ENCODE measurements at regions not wholly inside any gene's neighbourhood (a gene's known extent, or its start where the extent isn't known, plus 50 kb on each side); places are given as distances from the start of the nearest gene placed in this dataset.

GRCh38 chr1:83781667-83782066 lies 217.3 kb downstream of the TTLL7 start:
- TF ChIP-seq, protein P1, sequence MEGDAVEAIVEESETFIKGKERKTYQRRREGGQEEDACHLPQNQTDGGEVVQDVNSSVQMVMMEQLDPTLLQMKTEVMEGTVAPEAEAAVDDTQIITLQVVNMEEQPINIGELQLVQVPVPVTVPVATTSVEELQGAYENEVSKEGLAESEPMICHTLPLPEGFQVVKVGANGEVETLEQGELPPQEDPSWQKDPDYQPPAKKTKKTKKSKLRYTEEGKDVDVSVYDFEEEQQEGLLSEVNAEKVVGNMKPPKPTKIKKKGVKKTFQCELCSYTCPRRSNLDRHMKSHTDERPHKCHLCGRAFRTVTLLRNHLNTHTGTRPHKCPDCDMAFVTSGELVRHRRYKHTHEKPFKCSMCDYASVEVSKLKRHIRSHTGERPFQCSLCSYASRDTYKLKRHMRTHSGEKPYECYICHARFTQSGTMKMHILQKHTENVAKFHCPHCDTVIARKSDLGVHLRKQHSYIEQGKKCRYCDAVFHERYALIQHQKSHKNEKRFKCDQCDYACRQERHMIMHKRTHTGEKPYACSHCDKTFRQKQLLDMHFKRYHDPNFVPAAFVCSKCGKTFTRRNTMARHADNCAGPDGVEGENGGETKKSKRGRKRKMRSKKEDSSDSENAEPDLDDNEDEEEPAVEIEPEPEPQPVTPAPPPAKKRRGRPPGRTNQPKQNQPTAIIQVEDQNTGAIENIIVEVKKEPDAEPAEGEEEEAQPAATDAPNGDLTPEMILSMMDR (IDR thresholded peaks at IDR 0.05; ENCODE audit: borderline replicate concordance) = no peak
- H3K27ac ChIP-seq (replicated peaks) = no peak overlapping the region
- intact Hi-C loops (cut with micrococcal nuclease) = no loop called here

DNA sequence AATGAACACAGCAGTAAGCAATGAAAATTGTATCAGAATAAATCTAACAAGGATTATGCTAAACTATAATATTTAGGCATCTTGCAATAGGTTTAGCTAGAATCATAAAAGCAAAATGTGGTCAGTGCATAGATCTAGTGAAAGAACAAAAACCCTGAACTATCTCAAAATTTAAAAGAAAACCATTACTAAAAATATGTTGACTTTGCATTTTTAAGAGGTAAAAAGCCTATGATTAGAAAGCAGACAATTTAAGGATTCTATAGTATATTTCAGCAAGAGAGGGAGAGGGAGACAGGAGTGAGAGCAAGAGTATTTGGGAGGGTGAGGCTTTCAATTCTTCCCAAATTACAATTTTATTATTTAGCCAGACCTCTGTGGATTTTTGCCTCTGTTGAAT lies 219.4 kb downstream of the TTLL7 start:
- no peaks in the 10 kb centered on the region for H3K27me3 ChIP-seq (ENCODE audit: low read depth)
- TF ChIP-seq, protein P1 (IDR thresholded peaks at IDR 0.05; ENCODE audit: borderline replicate concordance) = no peak
- H3K27ac ChIP-seq (replicated peaks) = no peak overlapping the region
- H3K36me3 ChIP-seq = no peaks in the 10 kb centered on the region
- intact Hi-C loops (cut with micrococcal nuclease) = no loop called here
- no peaks in the 10 kb centered on the region for H3K4me1 ChIP-seq
- H3K9me3 ChIP-seq (replicated peaks) = peaks cover 18% of the 10 kb centered on the region
- H3K4me3 ChIP-seq = no peak overlapping the region
- no peak for DNase-seq

More at GRCh38 chr1:83781667-83782066, 217.3 kb downstream of the TTLL7 start:
- H3K36me3 ChIP-seq = no peaks in the 10 kb centered on the region
- H3K4me3 ChIP-seq = no peak overlapping the region
- H3K27me3 ChIP-seq (ENCODE audit: low read depth) = no peaks in the 10 kb centered on the region
- no peak for DNase-seq
- peaks cover 18% of the 10 kb centered on the region for H3K9me3 ChIP-seq (replicated peaks)
- H3K4me1 ChIP-seq = no peaks in the 10 kb centered on the region

DNA sequence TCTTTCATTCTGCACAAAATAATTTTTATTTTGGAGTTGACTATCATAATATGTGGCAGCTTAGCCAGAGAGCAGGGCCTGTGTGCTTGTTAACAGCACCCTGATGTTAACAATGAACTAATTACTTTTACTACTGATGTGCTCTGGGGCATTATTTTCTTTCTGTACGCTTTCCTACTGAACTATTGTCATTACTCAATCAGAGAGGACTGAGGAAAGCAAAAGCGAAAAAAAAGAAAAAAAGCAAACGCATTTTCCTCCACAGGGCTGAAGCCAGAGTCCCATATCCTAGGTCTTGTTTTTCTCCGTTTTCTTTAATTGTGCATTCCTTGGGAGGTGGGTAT lies 221.2 kb downstream of the TTLL7 start:
- Histone ChIP-seq H3K27ac (replicated peaks) (no peak overlapping the region), H3K4me1 (no peaks in the 10 kb centered on the region), H3K4me3 (no peak overlapping the region), H3K27me3 (ENCODE audit: low read depth) (no peaks in the 10 kb centered on the region), H3K36me3 (no peaks in the 10 kb centered on the region), H3K9me3 (replicated peaks) (no peaks in the 10 kb centered on the region)
- intact Hi-C loops (cut with micrococcal nuclease) = no loop called here
- TF ChIP-seq, protein P1 (IDR thresholded peaks at IDR 0.05; ENCODE audit: borderline replicate concordance) = no peak
- no peak for DNase-seq

GRCh38 chr1:83776913-83777757 lies 221.8 kb downstream of the TTLL7 start:
- no peak overlapping the region for H3K4me3 ChIP-seq
- intact Hi-C loops (cut with micrococcal nuclease) = no loop called here
- TF ChIP-seq, protein P1 (IDR thresholded peaks at IDR 0.05; ENCODE audit: borderline replicate concordance) = no peak

GRCh38 chr1:83775977-83776603 lies 222.8 kb downstream of the TTLL7 start:
- intact Hi-C loops (cut with micrococcal nuclease) = no loop called here
- Histone ChIP-seq H3K36me3 (no peaks in the 10 kb centered on the region), H3K27ac (replicated peaks) (no peak overlapping the region), H3K27me3 (ENCODE audit: low read depth) (no peaks in the 10 kb centered on the region), H3K4me3 (no peak overlapping the region), H3K9me3 (replicated peaks) (no peaks in the 10 kb centered on the region), H3K4me1 (no peaks in the 10 kb centered on the region)
- TF ChIP-seq, protein P1 (IDR thresholded peaks at IDR 0.05; ENCODE audit: borderline replicate concordance) = no peak
- DNase-seq = no peak

More at GRCh38 chr1:83776913-83777757, 221.8 kb downstream of the TTLL7 start:
- Histone ChIP-seq H3K27me3 (ENCODE audit: low read depth) (no peaks in the 10 kb centered on the region), H3K4me1 (no peaks in the 10 kb centered on the region), H3K9me3 (replicated peaks) (no peaks in the 10 kb centered on the region), H3K27ac (replicated peaks) (no peak overlapping the region), H3K36me3 (no peaks in the 10 kb centered on the region)
- no peak for DNase-seq

All from left ventricle myocardium inferior (tissue), 1 donor.